ENCODE measurements at regions not wholly inside any gene's neighbourhood (a gene's known extent, or its start where the extent isn't known, plus 50 kb on each side); places are given as distances from the start of the nearest gene placed in this dataset.

- Histone ChIP-seq H3K4me3 (ENCODE audit: insufficient read depth, low read depth, low read length, poor library complexity, severe bottlenecking) (no peak overlapping the region), H3K4me1 (ENCODE audit: control insufficient read depth, insufficient read depth, low read length, poor library complexity, severe bottlenecking) (no peaks in the 10 kb centered on the region), H3K9me3 (ENCODE audit: control insufficient read depth, low read length) (no peaks in the 10 kb centered on the region), H3K27me3 (replicated peaks; ENCODE audit: control insufficient read depth, insufficient read depth, low read length, poor library complexity, severe bottlenecking) (no peaks in the 10 kb centered on the region), H3K27ac (ENCODE audit: insufficient read depth, low read length, poor library complexity, severe bottlenecking) (no peak overlapping the region), H3K36me3 (ENCODE audit: control insufficient read depth, insufficient read depth, low read length) (no peaks in the 10 kb centered on the region)
- DNase-seq: no peak
These were observed 638.2 kb upstream of the SOX9 start for GRCh38 chr17:71482625-71483024.

GRCh38 chr17:71484546-71484945 is 636.3 kb upstream of the SOX9 start:
- no peak for DNase-seq
- Histone ChIP-seq H3K9me3 (ENCODE audit: control insufficient read depth, low read length) (no peaks in the 10 kb centered on the region), H3K36me3 (ENCODE audit: control insufficient read depth, insufficient read depth, low read length) (no peaks in the 10 kb centered on the region), H3K4me1 (ENCODE audit: control insufficient read depth, insufficient read depth, low read length, poor library complexity, severe bottlenecking) (no peaks in the 10 kb centered on the region), H3K27me3 (replicated peaks; ENCODE audit: control insufficient read depth, insufficient read depth, low read length, poor library complexity, severe bottlenecking) (no peaks in the 10 kb centered on the region), H3K4me3 (ENCODE audit: insufficient read depth, low read depth, low read length, poor library complexity, severe bottlenecking) (no peak overlapping the region), H3K27ac (ENCODE audit: insufficient read depth, low read length, poor library complexity, severe bottlenecking) (no peak overlapping the region)

GRCh38 chr17:71485426-71485825 is 635.4 kb upstream of the SOX9 start:
- no peaks in the 10 kb centered on the region for H3K4me1 ChIP-seq (ENCODE audit: control insufficient read depth, insufficient read depth, low read length, poor library complexity, severe bottlenecking)
- H3K27me3 ChIP-seq (replicated peaks; ENCODE audit: control insufficient read depth, insufficient read depth, low read length, poor library complexity, severe bottlenecking): no peaks in the 10 kb centered on the region
- no peak overlapping the region for H3K4me3 ChIP-seq (ENCODE audit: insufficient read depth, low read depth, low read length, poor library complexity, severe bottlenecking)
- H3K9me3 ChIP-seq (ENCODE audit: control insufficient read depth, low read length): no peaks in the 10 kb centered on the region
- no peak overlapping the region for H3K27ac ChIP-seq (ENCODE audit: insufficient read depth, low read length, poor library complexity, severe bottlenecking)
- no peaks in the 10 kb centered on the region for H3K36me3 ChIP-seq (ENCODE audit: control insufficient read depth, insufficient read depth, low read length)
- DNase-seq: no peak

GRCh38 chr17:71486261-71486660 is 634.6 kb upstream of the SOX9 start:
- H3K4me1 ChIP-seq (ENCODE audit: control insufficient read depth, insufficient read depth, low read length, poor library complexity, severe bottlenecking): no peaks in the 10 kb centered on the region
- H3K4me3 ChIP-seq (ENCODE audit: insufficient read depth, low read depth, low read length, poor library complexity, severe bottlenecking): no peak overlapping the region
- no peaks in the 10 kb centered on the region for H3K9me3 ChIP-seq (ENCODE audit: control insufficient read depth, low read length)
- H3K27ac ChIP-seq (ENCODE audit: insufficient read depth, low read length, poor library complexity, severe bottlenecking): no peak overlapping the region
- H3K27me3 ChIP-seq (replicated peaks; ENCODE audit: control insufficient read depth, insufficient read depth, low read length, poor library complexity, severe bottlenecking): no peaks in the 10 kb centered on the region
- DNase-seq: no peak
- no peaks in the 10 kb centered on the region for H3K36me3 ChIP-seq (ENCODE audit: control insufficient read depth, insufficient read depth, low read length)

- Histone ChIP-seq H3K4me1 (ENCODE audit: control insufficient read depth, insufficient read depth, low read length, poor library complexity, severe bottlenecking) (no peaks in the 10 kb centered on the region), H3K9me3 (ENCODE audit: control insufficient read depth, low read length) (no peaks in the 10 kb centered on the region), H3K27ac (ENCODE audit: insufficient read depth, low read length, poor library complexity, severe bottlenecking) (no peak overlapping the region), H3K27me3 (replicated peaks; ENCODE audit: control insufficient read depth, insufficient read depth, low read length, poor library complexity, severe bottlenecking) (no peaks in the 10 kb centered on the region), H3K36me3 (ENCODE audit: control insufficient read depth, insufficient read depth, low read length) (no peaks in the 10 kb centered on the region), H3K4me3 (ENCODE audit: insufficient read depth, low read depth, low read length, poor library complexity, severe bottlenecking) (no peak overlapping the region)
- no peak for DNase-seq
These were observed 632.0 kb upstream of the SOX9 start for GRCh38 chr17:71488851-71489250.

- no peak overlapping the region for H3K4me3 ChIP-seq (ENCODE audit: insufficient read depth, low read depth, low read length, poor library complexity, severe bottlenecking)
- H3K27me3 ChIP-seq (replicated peaks; ENCODE audit: control insufficient read depth, insufficient read depth, low read length, poor library complexity, severe bottlenecking): no peaks in the 10 kb centered on the region
- DNase-seq: no peak
- H3K36me3 ChIP-seq (ENCODE audit: control insufficient read depth, insufficient read depth, low read length): no peaks in the 10 kb centered on the region
- H3K4me1 ChIP-seq (ENCODE audit: control insufficient read depth, insufficient read depth, low read length, poor library complexity, severe bottlenecking): no peaks in the 10 kb centered on the region
- H3K9me3 ChIP-seq (ENCODE audit: control insufficient read depth, low read length): no peaks in the 10 kb centered on the region
- H3K27ac ChIP-seq (ENCODE audit: insufficient read depth, low read length, poor library complexity, severe bottlenecking): no peak overlapping the region
These were observed 626.6 kb upstream of the SOX9 start for GRCh38 chr17:71494062-71494855.

- Histone ChIP-seq H3K4me1 (ENCODE audit: control insufficient read depth, insufficient read depth, low read length, poor library complexity, severe bottlenecking) (no peaks in the 10 kb centered on the region), H3K27me3 (replicated peaks; ENCODE audit: control insufficient read depth, insufficient read depth, low read length, poor library complexity, severe bottlenecking) (no peaks in the 10 kb centered on the region), H3K36me3 (ENCODE audit: control insufficient read depth, insufficient read depth, low read length) (no peaks in the 10 kb centered on the region), H3K27ac (ENCODE audit: insufficient read depth, low read length, poor library complexity, severe bottlenecking) (no peak overlapping the region), H3K4me3 (ENCODE audit: insufficient read depth, low read depth, low read length, poor library complexity, severe bottlenecking) (no peak overlapping the region), H3K9me3 (ENCODE audit: control insufficient read depth, low read length) (no peaks in the 10 kb centered on the region)
- no peak for DNase-seq
These were observed 625.4 kb upstream of the SOX9 start for GRCh38 chr17:71495420-71495819.

GRCh38 chr17:71496552-71496951 is 624.3 kb upstream of the SOX9 start:
- no peak overlapping the region for H3K4me3 ChIP-seq (ENCODE audit: insufficient read depth, low read depth, low read length, poor library complexity, severe bottlenecking)
- no peaks in the 10 kb centered on the region for H3K9me3 ChIP-seq (ENCODE audit: control insufficient read depth, low read length)
- no peaks in the 10 kb centered on the region for H3K36me3 ChIP-seq (ENCODE audit: control insufficient read depth, insufficient read depth, low read length)
- no peaks in the 10 kb centered on the region for H3K27me3 ChIP-seq (replicated peaks; ENCODE audit: control insufficient read depth, insufficient read depth, low read length, poor library complexity, severe bottlenecking)
- DNase-seq: no peak
- no peak overlapping the region for H3K27ac ChIP-seq (ENCODE audit: insufficient read depth, low read length, poor library complexity, severe bottlenecking)
- H3K4me1 ChIP-seq (ENCODE audit: control insufficient read depth, insufficient read depth, low read length, poor library complexity, severe bottlenecking): no peaks in the 10 kb centered on the region

GRCh38 chr17:71500761-71501555 is 619.9 kb upstream of the SOX9 start:
- Histone ChIP-seq H3K36me3 (ENCODE audit: control insufficient read depth, insufficient read depth, low read length) (no peaks in the 10 kb centered on the region), H3K4me3 (ENCODE audit: insufficient read depth, low read depth, low read length, poor library complexity, severe bottlenecking) (no peak overlapping the region), H3K4me1 (ENCODE audit: control insufficient read depth, insufficient read depth, low read length, poor library complexity, severe bottlenecking) (no peaks in the 10 kb centered on the region), H3K27me3 (replicated peaks; ENCODE audit: control insufficient read depth, insufficient read depth, low read length, poor library complexity, severe bottlenecking) (no peaks in the 10 kb centered on the region), H3K9me3 (ENCODE audit: control insufficient read depth, low read length) (no peaks in the 10 kb centered on the region), H3K27ac (ENCODE audit: insufficient read depth, low read length, poor library complexity, severe bottlenecking) (no peak overlapping the region)
- no peak for DNase-seq

- DNase-seq: no peak
- no peaks in the 10 kb centered on the region for H3K9me3 ChIP-seq (ENCODE audit: control insufficient read depth, low read length)
- H3K4me3 ChIP-seq (ENCODE audit: insufficient read depth, low read depth, low read length, poor library complexity, severe bottlenecking): no peak overlapping the region
- H3K27ac ChIP-seq (ENCODE audit: insufficient read depth, low read length, poor library complexity, severe bottlenecking): no peak overlapping the region
- H3K27me3 ChIP-seq (replicated peaks; ENCODE audit: control insufficient read depth, insufficient read depth, low read length, poor library complexity, severe bottlenecking): no peaks in the 10 kb centered on the region
- H3K4me1 ChIP-seq (ENCODE audit: control insufficient read depth, insufficient read depth, low read length, poor library complexity, severe bottlenecking): no peaks in the 10 kb centered on the region
- H3K36me3 ChIP-seq (ENCODE audit: control insufficient read depth, insufficient read depth, low read length): no peaks in the 10 kb centered on the region
These were observed 619.1 kb upstream of the SOX9 start for GRCh38 chr17:71501711-71502110.
